ENCODE measurements at regions not wholly inside any gene's neighbourhood (a gene's known extent, or its start where the extent isn't known, plus 50 kb on each side); places are given as distances from the start of the nearest gene placed in this dataset.

DNA sequence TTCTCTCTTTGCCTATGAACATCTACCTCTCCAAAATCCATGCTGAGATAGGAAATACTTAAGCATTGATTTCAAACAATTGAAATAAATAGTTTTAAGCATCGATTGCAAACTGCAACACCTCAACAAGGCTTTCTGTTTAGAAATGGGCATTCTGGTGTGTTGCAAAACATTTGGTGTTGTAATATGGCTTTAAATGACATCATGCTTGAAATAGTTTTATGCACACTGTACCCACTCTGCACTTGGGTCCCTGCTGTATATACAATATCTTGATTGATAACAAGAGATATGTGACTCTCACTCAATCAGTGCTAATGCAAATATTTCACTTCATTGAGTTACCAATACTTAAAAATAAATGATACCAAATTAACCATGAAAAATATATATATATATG is 964.9 kb upstream of the GRIA3 start:
- WGBS = 69% methylated on average over 1 of the region's 1 CpG
- Histone ChIP-seq H3K36me3 (ENCODE audit: control insufficient read depth in 4 of 4, insufficient read depth in 3 of 4, low read depth in 1 of 4, low read length in 3 of 4) (no peaks in the 10 kb centered on the region), H3K27me3 (ENCODE audit: control insufficient read depth in 4 of 4, insufficient read depth in 4 of 4, low read length in 3 of 4) (no peaks in the 10 kb centered on the region), H3K4me3 (ENCODE audit: low read depth in 1 of 3, low read length in 3 of 3) (no peak overlapping the region), H3K9ac (ENCODE audit: low read depth in 1 of 2, low read length in 2 of 2) (no peak overlapping the region), H3K4me1 (ENCODE audit: control insufficient read depth in 4 of 4, insufficient read depth in 4 of 4, low read length in 3 of 4) (no peaks in the 10 kb centered on the region), H3K27ac (ENCODE audit: low read depth in 1 of 2, low read length in 2 of 2) (no peak overlapping the region), H3K9me3 (ENCODE audit: control insufficient read depth in 4 of 4, low read length in 3 of 4) (no peaks in the 10 kb centered on the region)
- TF ChIP-seq, protein P1, sequence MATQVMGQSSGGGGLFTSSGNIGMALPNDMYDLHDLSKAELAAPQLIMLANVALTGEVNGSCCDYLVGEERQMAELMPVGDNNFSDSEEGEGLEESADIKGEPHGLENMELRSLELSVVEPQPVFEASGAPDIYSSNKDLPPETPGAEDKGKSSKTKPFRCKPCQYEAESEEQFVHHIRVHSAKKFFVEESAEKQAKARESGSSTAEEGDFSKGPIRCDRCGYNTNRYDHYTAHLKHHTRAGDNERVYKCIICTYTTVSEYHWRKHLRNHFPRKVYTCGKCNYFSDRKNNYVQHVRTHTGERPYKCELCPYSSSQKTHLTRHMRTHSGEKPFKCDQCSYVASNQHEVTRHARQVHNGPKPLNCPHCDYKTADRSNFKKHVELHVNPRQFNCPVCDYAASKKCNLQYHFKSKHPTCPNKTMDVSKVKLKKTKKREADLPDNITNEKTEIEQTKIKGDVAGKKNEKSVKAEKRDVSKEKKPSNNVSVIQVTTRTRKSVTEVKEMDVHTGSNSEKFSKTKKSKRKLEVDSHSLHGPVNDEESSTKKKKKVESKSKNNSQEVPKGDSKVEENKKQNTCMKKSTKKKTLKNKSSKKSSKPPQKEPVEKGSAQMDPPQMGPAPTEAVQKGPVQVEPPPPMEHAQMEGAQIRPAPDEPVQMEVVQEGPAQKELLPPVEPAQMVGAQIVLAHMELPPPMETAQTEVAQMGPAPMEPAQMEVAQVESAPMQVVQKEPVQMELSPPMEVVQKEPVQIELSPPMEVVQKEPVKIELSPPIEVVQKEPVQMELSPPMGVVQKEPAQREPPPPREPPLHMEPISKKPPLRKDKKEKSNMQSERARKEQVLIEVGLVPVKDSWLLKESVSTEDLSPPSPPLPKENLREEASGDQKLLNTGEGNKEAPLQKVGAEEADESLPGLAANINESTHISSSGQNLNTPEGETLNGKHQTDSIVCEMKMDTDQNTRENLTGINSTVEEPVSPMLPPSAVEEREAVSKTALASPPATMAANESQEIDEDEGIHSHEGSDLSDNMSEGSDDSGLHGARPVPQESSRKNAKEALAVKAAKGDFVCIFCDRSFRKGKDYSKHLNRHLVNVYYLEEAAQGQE (IDR thresholded peaks at IDR 0.05) = no peak
- TF ChIP-seq NR2F2 (IDR thresholded peaks at IDR 0.05) (no peak), RXRA (IDR thresholded peaks at IDR 0.05) (no peak), TAF1 (conservative IDR thresholded peaks at IDR 0.05) (no peak), EGR1 (IDR thresholded peaks at IDR 0.05; ENCODE audit: low read depth in 2 of 2) (no peak), HNF4A (conservative IDR thresholded peaks at IDR 0.05) (no peak), HNF4G (IDR thresholded peaks at IDR 0.05) (no peak), SP1 (IDR thresholded peaks at IDR 0.05) (no peak), FOXA1 (IDR thresholded peaks at IDR 0.05) (no peak), GABPA (IDR thresholded peaks at IDR 0.05 in 1 of 2, conservative IDR thresholded peaks at IDR 0.05 in 1 of 2) (no peak), RAD21 (IDR thresholded peaks at IDR 0.05) (no peak), YY1 (IDR thresholded peaks at IDR 0.05) (no peak), FOXA2 (IDR thresholded peaks at IDR 0.05) (no peak), JUND (IDR thresholded peaks at IDR 0.05) (no peak)
- TF ChIP-seq, protein P2, sequence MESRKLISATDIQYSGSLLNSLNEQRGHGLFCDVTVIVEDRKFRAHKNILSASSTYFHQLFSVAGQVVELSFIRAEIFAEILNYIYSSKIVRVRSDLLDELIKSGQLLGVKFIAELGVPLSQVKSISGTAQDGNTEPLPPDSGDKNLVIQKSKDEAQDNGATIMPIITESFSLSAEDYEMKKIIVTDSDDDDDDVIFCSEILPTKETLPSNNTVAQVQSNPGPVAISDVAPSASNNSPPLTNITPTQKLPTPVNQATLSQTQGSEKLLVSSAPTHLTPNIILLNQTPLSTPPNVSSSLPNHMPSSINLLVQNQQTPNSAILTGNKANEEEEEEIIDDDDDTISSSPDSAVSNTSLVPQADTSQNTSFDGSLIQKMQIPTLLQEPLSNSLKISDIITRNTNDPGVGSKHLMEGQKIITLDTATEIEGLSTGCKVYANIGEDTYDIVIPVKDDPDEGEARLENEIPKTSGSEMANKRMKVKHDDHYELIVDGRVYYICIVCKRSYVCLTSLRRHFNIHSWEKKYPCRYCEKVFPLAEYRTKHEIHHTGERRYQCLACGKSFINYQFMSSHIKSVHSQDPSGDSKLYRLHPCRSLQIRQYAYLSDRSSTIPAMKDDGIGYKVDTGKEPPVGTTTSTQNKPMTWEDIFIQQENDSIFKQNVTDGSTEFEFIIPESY (IDR thresholded peaks at IDR 0.05) = no peak
- TF ChIP-seq, protein P3, sequence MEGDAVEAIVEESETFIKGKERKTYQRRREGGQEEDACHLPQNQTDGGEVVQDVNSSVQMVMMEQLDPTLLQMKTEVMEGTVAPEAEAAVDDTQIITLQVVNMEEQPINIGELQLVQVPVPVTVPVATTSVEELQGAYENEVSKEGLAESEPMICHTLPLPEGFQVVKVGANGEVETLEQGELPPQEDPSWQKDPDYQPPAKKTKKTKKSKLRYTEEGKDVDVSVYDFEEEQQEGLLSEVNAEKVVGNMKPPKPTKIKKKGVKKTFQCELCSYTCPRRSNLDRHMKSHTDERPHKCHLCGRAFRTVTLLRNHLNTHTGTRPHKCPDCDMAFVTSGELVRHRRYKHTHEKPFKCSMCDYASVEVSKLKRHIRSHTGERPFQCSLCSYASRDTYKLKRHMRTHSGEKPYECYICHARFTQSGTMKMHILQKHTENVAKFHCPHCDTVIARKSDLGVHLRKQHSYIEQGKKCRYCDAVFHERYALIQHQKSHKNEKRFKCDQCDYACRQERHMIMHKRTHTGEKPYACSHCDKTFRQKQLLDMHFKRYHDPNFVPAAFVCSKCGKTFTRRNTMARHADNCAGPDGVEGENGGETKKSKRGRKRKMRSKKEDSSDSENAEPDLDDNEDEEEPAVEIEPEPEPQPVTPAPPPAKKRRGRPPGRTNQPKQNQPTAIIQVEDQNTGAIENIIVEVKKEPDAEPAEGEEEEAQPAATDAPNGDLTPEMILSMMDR (IDR thresholded peaks at IDR 0.05; ENCODE audit: low read depth, low read length, missing input control) = no peak
- TF ChIP-seq, protein P4, sequence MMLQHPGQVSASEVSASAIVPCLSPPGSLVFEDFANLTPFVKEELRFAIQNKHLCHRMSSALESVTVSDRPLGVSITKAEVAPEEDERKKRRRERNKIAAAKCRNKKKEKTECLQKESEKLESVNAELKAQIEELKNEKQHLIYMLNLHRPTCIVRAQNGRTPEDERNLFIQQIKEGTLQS (IDR thresholded peaks at IDR 0.05) = no peak
- TF ChIP-seq, protein P5, sequence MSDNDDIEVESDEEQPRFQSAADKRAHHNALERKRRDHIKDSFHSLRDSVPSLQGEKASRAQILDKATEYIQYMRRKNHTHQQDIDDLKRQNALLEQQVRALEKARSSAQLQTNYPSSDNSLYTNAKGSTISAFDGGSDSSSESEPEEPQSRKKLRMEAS (IDR thresholded peaks at IDR 0.05) = no peak
- DNase-seq (ENCODE audit: low spot score) = no peak
